NOMO-1 (cell line): ENCODE measurements at regions not wholly inside any gene's neighbourhood (a gene's known extent, or its start where the extent isn't known, plus 50 kb on each side); places are given as distances from the start of the nearest gene placed in this dataset.

Experiments
- DNase-seq, 2 experiments: peaks; one replicate each; lab custom pipeline; 2025; ENCODE audit not compliant: unreplicated experiment in 2 of 2; lab: John Stamatoyannopoulos, UW

GRCh38 chr7:18305866-18306265, 189.7 kb upstream of the HDAC9 start:
- no peak for DNase-seq

DNA sequence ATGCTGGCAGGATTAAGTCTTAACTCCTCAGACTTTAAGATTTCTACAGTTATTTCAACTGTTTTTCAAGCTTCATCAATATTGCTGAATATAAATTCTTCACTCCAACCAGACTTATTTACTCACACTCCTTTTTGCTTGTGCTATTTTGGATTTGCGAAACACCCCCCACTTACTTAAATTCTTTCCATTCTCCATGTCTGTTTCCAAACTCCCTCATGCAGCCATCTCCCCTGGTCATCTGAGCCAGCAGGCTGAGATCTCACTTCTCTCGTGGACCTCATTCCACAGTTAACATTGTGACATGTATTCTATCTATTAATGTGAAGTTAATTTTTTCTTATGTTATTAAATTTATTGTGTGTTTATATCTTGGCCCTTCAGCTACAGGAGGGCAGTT, 188.9 kb upstream of the HDAC9 start:
- DNase-seq: no peak

DNA sequence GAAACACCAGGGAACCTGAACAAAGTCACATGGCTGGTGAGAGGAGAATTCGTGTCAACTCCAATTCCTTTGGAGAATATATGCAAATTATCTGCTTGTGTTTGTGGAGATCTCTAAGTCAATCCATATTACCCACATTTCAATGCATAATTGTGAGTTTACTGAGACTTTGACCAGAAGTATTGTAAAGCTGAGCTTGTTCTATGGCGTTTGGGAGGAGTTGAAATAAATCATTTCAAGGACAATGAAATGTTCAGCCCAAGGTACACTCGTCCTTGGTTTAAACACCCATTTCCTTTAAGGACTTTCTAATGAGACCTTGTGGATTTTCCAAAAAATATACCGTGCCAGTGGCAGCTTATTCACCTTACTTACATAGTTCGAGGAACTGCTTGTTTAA, 186.6 kb upstream of the HDAC9 start:
- no peak for DNase-seq

GRCh38 chr7:18312482-18312881, 183.1 kb upstream of the HDAC9 start:
- DNase-seq: no peak

DNA sequence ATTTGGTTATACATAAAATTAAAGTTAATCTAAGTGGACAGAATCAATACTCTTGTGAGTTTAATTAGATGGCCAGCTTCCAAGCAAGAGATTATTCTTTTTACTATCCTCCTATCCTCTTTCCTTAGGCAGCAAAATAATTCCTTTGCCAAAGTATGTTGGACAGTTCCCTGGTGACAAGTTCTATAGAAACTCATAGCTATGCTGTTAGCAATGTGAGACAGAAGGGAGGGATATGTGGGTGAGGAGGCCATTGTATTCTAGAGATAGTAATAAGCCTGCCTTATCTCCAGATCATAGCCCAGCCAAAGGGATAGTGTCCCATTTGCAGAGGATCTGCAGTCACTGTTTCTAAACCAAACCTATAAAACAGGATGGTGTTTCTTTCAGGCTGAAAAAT, 181.6 kb upstream of the HDAC9 start:
- no peak for DNase-seq

- no peak for DNase-seq
Measured at GRCh38 chr7:18315241-18315640, 180.3 kb upstream of the HDAC9 start.

DNA sequence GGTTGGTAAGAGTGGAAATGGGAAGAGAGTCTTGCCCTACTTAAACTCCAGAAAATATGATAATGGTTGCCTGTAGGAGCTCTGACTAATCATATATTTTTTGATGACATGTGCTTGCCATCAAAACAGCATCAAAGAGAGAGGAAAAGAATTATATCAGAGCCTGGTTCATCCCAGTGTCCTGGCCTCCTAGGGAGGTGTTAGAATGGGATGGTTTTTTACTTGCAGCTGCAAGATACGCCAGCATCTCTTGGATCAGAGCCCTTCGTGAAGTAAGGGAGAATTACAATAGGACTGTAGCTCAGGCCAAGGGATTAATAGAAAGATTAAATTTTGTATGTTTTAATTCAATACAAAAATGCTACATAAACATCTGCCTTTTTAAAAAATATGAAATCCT, 177.6 kb upstream of the HDAC9 start:
- no peak for DNase-seq

GRCh38 chr7:18320422-18320821, 175.1 kb upstream of the HDAC9 start:
- DNase-seq: no peak

DNA sequence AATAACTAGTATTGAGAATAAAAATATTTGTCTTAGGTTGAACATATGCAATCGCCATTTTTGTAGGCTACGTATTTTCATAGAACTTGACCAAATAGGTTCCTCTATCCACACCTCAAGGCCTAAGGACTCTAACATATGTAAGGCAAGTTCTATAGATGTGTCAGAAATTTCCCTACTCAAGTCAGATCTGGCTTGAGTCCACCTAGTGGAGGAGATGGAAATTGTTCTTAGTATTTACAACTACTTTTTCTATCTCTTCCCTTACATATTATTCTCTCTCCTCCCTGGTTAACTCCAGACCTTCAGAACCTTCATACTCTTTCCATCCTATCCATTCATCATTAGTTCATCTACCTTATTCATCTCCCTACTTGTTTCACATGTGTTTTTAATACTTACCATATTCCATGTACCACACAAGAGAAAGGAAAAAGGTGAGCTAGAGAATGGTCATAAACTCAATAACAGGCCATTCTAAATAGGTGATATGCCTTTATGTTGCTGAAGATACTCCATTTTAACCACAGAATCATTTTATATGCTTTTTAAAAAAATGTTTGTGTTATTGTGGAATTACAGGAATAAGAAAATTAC, 174.5 kb upstream of the HDAC9 start:
- peak; percentile 14 to 54 for DNase-seq

- DNase-seq: no peak
Measured at GRCh38 chr7:18330548-18330947, 165.0 kb upstream of the HDAC9 start.

- no peak for DNase-seq
Measured at GRCh38 chr7:18336626-18337025, 158.9 kb upstream of the HDAC9 start.

DNA sequence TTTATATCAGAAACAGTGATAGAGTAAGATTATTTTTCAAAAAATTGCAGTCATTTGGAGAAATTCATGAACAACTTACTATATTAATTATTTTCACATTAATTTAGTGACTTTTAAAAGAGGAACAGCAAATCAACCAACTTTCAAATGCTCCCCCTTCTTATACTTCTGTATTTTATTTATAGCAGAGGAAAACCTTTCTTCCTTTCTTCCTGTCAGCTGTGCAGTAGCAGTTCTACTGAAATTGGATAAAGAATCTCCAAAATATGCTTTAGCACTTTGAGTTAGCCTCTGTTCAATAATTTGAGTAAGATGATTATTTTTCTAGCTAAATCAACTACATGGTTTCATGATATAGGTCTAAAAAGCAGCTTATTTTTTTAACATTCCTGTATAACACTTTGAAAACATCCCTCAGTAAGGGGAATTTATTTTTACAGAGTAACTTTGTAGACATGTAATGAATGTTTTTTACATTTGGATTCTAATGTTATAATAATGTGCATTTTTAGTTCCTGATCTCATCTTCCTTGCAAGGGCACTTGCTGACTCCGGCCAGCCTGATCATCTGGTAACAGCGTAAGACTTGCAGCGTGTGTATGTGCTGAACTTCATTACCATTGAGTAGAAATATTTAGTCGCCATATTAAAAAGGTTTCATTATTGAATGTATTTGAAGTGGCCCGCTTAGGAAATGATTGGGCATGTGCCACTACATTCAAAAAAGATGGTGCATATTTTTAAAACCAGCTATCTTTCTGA, 158.3 kb upstream of the HDAC9 start:
- peak; percentile 22 to 84 for DNase-seq

DNA sequence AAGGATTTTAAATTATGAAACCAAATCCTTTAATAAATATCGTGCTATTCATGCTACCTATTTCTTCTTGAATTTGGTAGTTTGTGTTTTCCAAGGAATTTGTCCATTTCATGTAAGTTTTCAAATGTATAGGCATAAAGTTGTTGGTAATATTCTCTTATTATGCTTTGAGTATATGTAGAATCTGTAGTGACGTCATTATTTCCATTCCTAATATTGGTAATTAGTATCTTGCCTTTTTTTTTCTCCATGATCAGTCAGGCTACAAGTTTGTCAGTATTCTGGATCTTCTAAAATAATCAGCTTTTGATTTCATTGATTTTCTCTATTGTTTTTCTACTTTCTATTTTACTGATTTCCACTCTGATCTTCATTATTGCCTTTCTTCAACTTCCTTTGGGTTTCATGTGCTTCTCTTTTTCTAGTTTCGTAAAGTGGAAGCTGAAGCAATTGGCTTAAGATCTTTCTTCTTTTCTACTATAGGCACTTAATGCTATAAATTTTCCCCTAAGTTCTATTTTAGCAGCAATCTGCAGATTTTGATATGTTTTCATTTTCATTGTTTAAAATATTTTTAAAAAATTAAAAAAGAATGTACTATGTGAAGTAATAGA, 156.5 kb upstream of the HDAC9 start:
- DNase-seq: peak; percentile 41 to 81

GRCh38 chr7:18341756-18342155, 153.8 kb upstream of the HDAC9 start:
- DNase-seq: no peak

GRCh38 chr7:18343047-18343446, 152.5 kb upstream of the HDAC9 start:
- DNase-seq: no peak

DNA sequence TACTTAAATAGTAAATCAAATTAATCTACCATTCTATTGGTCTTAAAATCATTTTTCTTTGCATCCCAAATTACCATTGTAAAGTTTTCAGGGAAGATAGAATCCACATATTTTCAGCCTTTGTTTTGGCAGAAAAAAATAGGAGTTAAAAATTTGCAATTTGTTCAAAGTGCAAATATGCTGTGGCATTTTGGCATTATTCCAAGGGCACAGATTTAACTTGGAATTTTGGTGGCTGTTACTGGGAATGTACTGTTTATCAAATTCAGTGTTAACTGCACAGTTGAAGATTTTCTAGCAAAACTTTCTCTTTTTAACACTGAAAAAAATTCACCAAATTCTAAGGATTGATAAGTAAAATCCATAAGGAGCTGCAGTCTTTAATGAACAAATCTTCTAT, 151.0 kb upstream of the HDAC9 start:
- DNase-seq: no peak

DNA sequence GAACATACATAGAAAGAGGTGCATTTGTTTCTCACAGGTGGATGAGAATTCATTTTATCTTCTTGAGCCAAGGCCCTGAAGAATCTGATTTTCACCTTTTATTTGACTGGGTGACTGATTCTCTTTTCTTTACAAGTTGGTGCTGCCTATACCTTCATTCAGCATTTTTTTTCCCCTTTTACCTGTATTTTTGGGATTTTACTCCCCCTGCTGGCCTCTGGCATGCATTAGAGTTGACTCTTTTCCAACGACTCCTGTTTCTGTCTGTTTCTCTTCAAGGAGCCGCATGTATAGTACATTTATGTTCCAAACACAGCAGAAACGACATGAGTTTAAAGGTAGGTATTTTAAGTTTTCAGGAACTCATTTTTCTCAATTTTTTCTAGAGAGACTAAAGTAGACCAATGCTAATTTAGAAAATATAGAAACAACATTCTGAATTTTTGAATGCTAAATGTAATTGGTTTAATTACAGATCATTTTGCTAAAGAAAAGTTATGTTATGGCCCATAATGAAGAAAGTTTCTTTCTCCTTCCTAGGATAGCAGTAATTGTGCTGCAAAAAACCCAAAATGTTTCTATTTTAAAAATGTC, 149.8 kb upstream of the HDAC9 start:
- DNase-seq: peak; percentile 14 to 59

DNA sequence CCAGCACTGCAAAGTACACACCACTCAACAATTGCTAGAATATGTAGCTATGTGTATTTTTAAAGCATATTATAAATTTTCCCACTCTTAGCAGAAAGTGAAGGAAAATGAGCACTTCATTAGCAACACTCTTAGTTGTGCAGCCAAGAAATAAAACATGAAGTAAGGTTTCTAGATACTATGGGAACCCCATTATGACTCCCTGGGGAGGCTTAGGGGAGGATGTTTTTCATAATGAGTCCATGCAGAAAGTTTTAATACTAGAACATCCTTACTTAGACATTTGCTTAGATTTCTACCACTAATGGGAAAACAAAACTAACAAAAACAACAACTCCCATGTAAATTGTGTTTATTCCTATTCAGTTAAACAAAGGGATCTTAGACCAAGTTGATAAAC, 148.4 kb upstream of the HDAC9 start:
- no peak for DNase-seq

DNA sequence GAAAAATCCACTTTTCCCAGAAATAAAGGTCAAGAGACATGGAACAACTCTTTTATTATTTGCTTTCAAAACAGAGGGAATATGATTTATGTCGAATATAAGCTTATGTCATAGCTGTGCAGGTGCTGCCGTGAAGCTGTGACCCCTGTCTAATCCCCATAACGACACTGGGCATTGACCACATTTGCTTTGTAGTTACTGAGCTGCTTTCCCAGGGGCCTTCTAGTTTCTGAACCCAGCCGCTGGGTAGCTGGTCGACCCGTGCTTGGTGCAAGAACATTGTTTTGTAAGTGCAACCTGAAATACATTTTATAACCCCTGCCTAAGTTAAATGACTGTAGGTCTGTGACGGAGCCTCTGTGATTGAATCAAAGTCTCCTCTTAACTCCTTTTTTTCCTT, 144.9 kb upstream of the HDAC9 start:
- DNase-seq: no peak

- DNase-seq: peak in 1 of 2 experiments; percentile 34
Measured at GRCh38 chr7:18352339-18353255, 143.0 kb upstream of the HDAC9 start.

GRCh38 chr7:18353339-18353738, 142.2 kb upstream of the HDAC9 start:
- DNase-seq: no peak
